Kidney epithelial cell (primary cell): ENCODE measurements at regions not wholly inside any gene's neighbourhood (a gene's known extent, or its start where the extent isn't known, plus 50 kb on each side); places are given as distances from the start of the nearest gene placed in this dataset.

Source experiments
- DNase-seq: peaks from one replicate; pipeline ENCODE4 v3.0.0-alpha.2; 2010; ENCODE audit warnings: low read depth
- H3K27me3 ChIP-seq: 2 replicates; pipeline ENCODE4 v1.6.0; 2011; ENCODE audit warnings: low read length; ENCODE audit not compliant: control insufficient read depth, insufficient read depth
- H3K36me3 ChIP-seq: 2 replicates; pipeline ENCODE4 v1.5.1; 2011; ENCODE audit warnings: low read length; ENCODE audit not compliant: control insufficient read depth, insufficient read depth
- H3K4me3 ChIP-seq: 2 replicates; pipeline ENCODE4 v1.5.1; 2011; ENCODE audit warnings: low read depth, mild to moderate bottlenecking, control low read depth, low read length
- CTCF ChIP-seq: IDR thresholded peaks from 2 replicates; pipeline ENCODE4 v1.5.1; 2011; ENCODE audit warnings: mild to moderate bottlenecking, moderate library complexity, low read length, control low read depth, inconsistent platforms; ENCODE audit not compliant: insufficient read depth, poor library complexity, severe bottlenecking

- TF ChIP-seq CTCF = no peak
- no peaks in the 10 kb centered on the region for H3K36me3 ChIP-seq
- no peak overlapping the region for H3K4me3 ChIP-seq
- H3K27me3 ChIP-seq = no peaks in the 10 kb centered on the region
- no peak for DNase-seq
These were observed 502.3 kb upstream of the HS6ST1 start for GRCh38 chr2:128821010-128821409.

- no peak for TF ChIP-seq CTCF
- H3K27me3 ChIP-seq = no peaks in the 10 kb centered on the region
These were observed 514.4 kb upstream of the HS6ST1 start for GRCh38 chr2:128832946-128833663.

GRCh38 chr2:128833664-128834027 is 515.0 kb upstream of the HS6ST1 start:
- Histone ChIP-seq H3K36me3 (no peaks in the 10 kb centered on the region), H3K4me3 (no peak overlapping the region), H3K27me3 (no peaks in the 10 kb centered on the region)
- no peak for TF ChIP-seq CTCF
- no peak for DNase-seq

More at GRCh38 chr2:128832946-128833663, 514.4 kb upstream of the HS6ST1 start:
- no peak overlapping the region for H3K4me3 ChIP-seq
- DNase-seq = no peak
- no peaks in the 10 kb centered on the region for H3K36me3 ChIP-seq

GRCh38 chr2:128834207-128834879 is 515.7 kb upstream of the HS6ST1 start:
- H3K4me3 ChIP-seq = no peak overlapping the region
- H3K36me3 ChIP-seq = no peaks in the 10 kb centered on the region
- H3K27me3 ChIP-seq = no peaks in the 10 kb centered on the region
- DNase-seq = no peak
- TF ChIP-seq CTCF = no peak

- TF ChIP-seq CTCF = no peak
- Histone ChIP-seq H3K4me3 (no peak overlapping the region), H3K27me3 (no peaks in the 10 kb centered on the region), H3K36me3 (no peaks in the 10 kb centered on the region)
- DNase-seq = no peak
These were observed 516.2 kb upstream of the HS6ST1 start for GRCh38 chr2:128834880-128835252.

- Histone ChIP-seq H3K27me3 (no peaks in the 10 kb centered on the region), H3K4me3 (no peak overlapping the region), H3K36me3 (no peaks in the 10 kb centered on the region)
- DNase-seq = no peak
- no peak for TF ChIP-seq CTCF
These were observed 516.7 kb upstream of the HS6ST1 start for GRCh38 chr2:128835342-128835855.
